Fibroblast of villous mesenchyme (primary cell): ENCODE measurements at regions not wholly inside any gene's neighbourhood (a gene's known extent, or its start where the extent isn't known, plus 50 kb on each side); places are given as distances from the start of the nearest gene placed in this dataset.
A peak's percentile ranks its signal among the peaks of the same experiment; 100 is the strongest.
"Not testable (repeated sequence)": the region's sequence is repeated elsewhere in the genome, so short reads cannot be mapped to it uniquely, and the experiment has no call there.

Experiments used
- DNase-seq: peaks from one replicate; pipeline ENCODE4 v3.0.0-alpha.2; 2010; ENCODE audit warnings: low read depth
- H3K4me3 ChIP-seq: 2 replicates; pipeline ENCODE4 v1.5.1; 2011; ENCODE audit warnings: low read depth, mild to moderate bottlenecking, low read length

- not testable (repeated sequence) for DNase-seq, H3K4me3 ChIP-seq
These were observed 51.7 kb downstream of the PPIAL4C start for GRCh38 chr1:149635290-149635899.

GRCh38 chr1:149636286-149637122 is 52.9 kb downstream of the PPIAL4C start:
- DNase-seq = peak; percentile 80
- peak overlapping the region; percentile 58 for H3K4me3 ChIP-seq

- H3K4me3 ChIP-seq, DNase-seq: not testable (repeated sequence)
These were observed 54.8 kb downstream of the PPIAL4C start for GRCh38 chr1:149638481-149638880.

GRCh38 chr1:149638901-149639658 is 55.4 kb downstream of the PPIAL4C start:
- not testable (repeated sequence) for H3K4me3 ChIP-seq, DNase-seq

GRCh38 chr1:149641179-149641578 is 57.5 kb downstream of the PPIAL4C start:
- not testable (repeated sequence) for H3K4me3 ChIP-seq, DNase-seq

GRCh38 chr1:149644818-149645217 is 61.2 kb downstream of the PPIAL4C start:
- not testable (repeated sequence) for DNase-seq, H3K4me3 ChIP-seq

GRCh38 chr1:149646360-149647017 is 62.8 kb downstream of the PPIAL4C start:
- peak overlapping the region; percentile 21 for H3K4me3 ChIP-seq
- not testable (repeated sequence) for DNase-seq

- H3K4me3 ChIP-seq = peak overlapping the region; percentile 15
- DNase-seq = not testable (repeated sequence)
These were observed 63.3 kb downstream of the PPIAL4C start for GRCh38 chr1:149647018-149647373.

- DNase-seq, H3K4me3 ChIP-seq: not testable (repeated sequence)
These were observed 74.1 kb downstream of the PPIAL4C start for GRCh38 chr1:149657750-149658149.

GRCh38 chr1:149658175-149658574 is 74.5 kb downstream of the PPIAL4C start:
- H3K4me3 ChIP-seq, DNase-seq: not testable (repeated sequence)

GRCh38 chr1:149664624-149665023 is 81.0 kb downstream of the PPIAL4C start:
- H3K4me3 ChIP-seq, DNase-seq: not testable (repeated sequence)

- not testable (repeated sequence) for H3K4me3 ChIP-seq, DNase-seq
These were observed 81.4 kb downstream of the PPIAL4C start for GRCh38 chr1:149665033-149665432.

- not testable (repeated sequence) for DNase-seq
These were observed 81.9 kb downstream of the PPIAL4C start for GRCh38 chr1:149665528-149665927.

GRCh38 chr1:149673231-149673909 is 89.7 kb downstream of the PPIAL4C start:
- DNase-seq, H3K4me3 ChIP-seq: not testable (repeated sequence)

More at GRCh38 chr1:149665528-149665927, 81.9 kb downstream of the PPIAL4C start:
- H3K4me3 ChIP-seq = not testable (repeated sequence)

GRCh38 chr1:149674921-149675320 is 91.3 kb downstream of the PPIAL4C start:
- not testable (repeated sequence) for DNase-seq, H3K4me3 ChIP-seq

- not testable (repeated sequence) for DNase-seq, H3K4me3 ChIP-seq
These were observed 93.7 kb downstream of the PPIAL4C start for GRCh38 chr1:149677359-149677758.

- not testable (repeated sequence) for H3K4me3 ChIP-seq
These were observed 95.8 kb upstream of the FCGR1A start for GRCh38 chr1:149686593-149687238.

GRCh38 chr1:149691399-149691798 is 91.1 kb upstream of the FCGR1A start:
- DNase-seq, H3K4me3 ChIP-seq: not testable (repeated sequence)

More at GRCh38 chr1:149686593-149687238, 95.8 kb upstream of the FCGR1A start:
- not testable (repeated sequence) for DNase-seq
